Activated naive CD4-positive, alpha-beta T cell treated with anti-CD3 and anti-CD28 coated beads, Interleukin-2, amount 50 U/mL, for 24 hours (primary cell): ENCODE measurements at regions not wholly inside any gene's neighbourhood (a gene's known extent, or its start where the extent isn't known, plus 50 kb on each side); places are given as distances from the start of the nearest gene placed in this dataset.

ENCODE experiments used
- H3K27ac Mint-ChIP-seq: one replicate; pipeline ENCODE4 v1.8.0; 2021; ENCODE audit warnings: mild to moderate bottlenecking, mixed read lengths
- H3K27me3 Mint-ChIP-seq: one replicate; pipeline ENCODE4 v1.8.0; 2021; ENCODE audit warnings: mixed read lengths
- H3K36me3 Mint-ChIP-seq: one replicate; pipeline ENCODE4 v1.8.0; 2021; ENCODE audit warnings: mixed read lengths
- H3K4me1 Mint-ChIP-seq: one replicate; pipeline ENCODE4 v1.8.0; 2021; ENCODE audit warnings: mixed read lengths
- H3K4me3 Mint-ChIP-seq: one replicate; pipeline ENCODE4 v1.8.0; 2021; ENCODE audit warnings: mild to moderate bottlenecking, mixed read lengths
- H3K9me3 Mint-ChIP-seq: one replicate; pipeline ENCODE4 v1.8.0; 2021; ENCODE audit warnings: mixed read lengths

DNA sequence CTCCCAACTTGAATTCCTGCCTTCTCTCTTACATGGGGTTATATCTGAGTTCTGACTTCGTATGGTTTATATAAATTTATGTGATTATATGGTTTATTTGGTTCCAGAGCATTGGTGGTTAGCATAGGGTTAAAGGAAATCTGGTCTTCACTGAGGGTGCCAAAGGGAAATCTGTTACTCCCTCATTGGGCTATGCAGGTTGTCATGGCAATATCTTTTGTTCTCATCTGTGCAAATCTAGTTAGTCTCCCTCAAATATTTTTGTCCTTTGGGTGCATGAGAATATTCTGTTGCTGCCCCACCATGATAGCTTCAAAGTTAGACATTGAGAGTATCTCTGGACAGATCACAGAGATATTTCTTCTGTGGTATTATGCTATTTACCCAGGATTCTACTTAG is 71.8 kb upstream of the OTUD4 start:
- H3K9me3 Mint-ChIP-seq = no peaks in the 10 kb centered on the region
- no peaks in the 10 kb centered on the region for H3K36me3 Mint-ChIP-seq
- no peak overlapping the region for H3K4me3 Mint-ChIP-seq
- no peaks in the 10 kb centered on the region for H3K4me1 Mint-ChIP-seq
- H3K27me3 Mint-ChIP-seq = peaks cover 7% of the 10 kb centered on the region
- H3K27ac Mint-ChIP-seq = no peak overlapping the region

GRCh38 chr4:145251391-145251790 is 71.0 kb upstream of the OTUD4 start:
- H3K4me3 Mint-ChIP-seq = no peak overlapping the region
- no peaks in the 10 kb centered on the region for H3K9me3 Mint-ChIP-seq
- no peak overlapping the region for H3K27ac Mint-ChIP-seq
- H3K27me3 Mint-ChIP-seq = peaks cover 7% of the 10 kb centered on the region
- no peaks in the 10 kb centered on the region for H3K4me1 Mint-ChIP-seq
- H3K36me3 Mint-ChIP-seq = no peaks in the 10 kb centered on the region

GRCh38 chr4:145248971-145249370 is 68.6 kb upstream of the OTUD4 start:
- Mint-ChIP-seq H3K27ac (no peak overlapping the region), H3K36me3 (no peaks in the 10 kb centered on the region), H3K4me3 (no peak overlapping the region), H3K4me1 (no peaks in the 10 kb centered on the region), H3K27me3 (peaks cover 12% of the 10 kb centered on the region), H3K9me3 (no peaks in the 10 kb centered on the region)

DNA sequence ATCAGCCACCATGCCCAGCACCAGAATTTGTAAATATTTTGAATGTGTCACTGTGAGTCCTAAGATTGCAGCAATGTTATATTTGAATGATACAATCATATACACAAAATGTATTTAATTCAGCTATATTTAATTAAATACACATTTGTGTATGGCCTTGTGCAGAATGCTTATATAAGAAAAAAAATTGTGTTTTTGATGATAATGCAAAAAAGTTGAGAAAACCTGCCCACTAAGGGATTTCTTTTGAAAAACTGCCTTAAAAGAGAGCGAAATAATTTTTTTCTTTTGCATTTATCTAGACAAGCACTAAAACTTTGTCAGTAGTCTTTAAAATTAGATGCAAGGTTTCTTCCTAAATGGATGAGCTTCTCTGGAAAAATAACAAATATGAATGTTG is 68.1 kb upstream of the OTUD4 start:
- H3K27ac Mint-ChIP-seq = no peak overlapping the region
- peaks cover 12% of the 10 kb centered on the region for H3K27me3 Mint-ChIP-seq
- H3K36me3 Mint-ChIP-seq = no peaks in the 10 kb centered on the region
- H3K4me1 Mint-ChIP-seq = no peaks in the 10 kb centered on the region
- H3K4me3 Mint-ChIP-seq = no peak overlapping the region
- no peaks in the 10 kb centered on the region for H3K9me3 Mint-ChIP-seq

DNA sequence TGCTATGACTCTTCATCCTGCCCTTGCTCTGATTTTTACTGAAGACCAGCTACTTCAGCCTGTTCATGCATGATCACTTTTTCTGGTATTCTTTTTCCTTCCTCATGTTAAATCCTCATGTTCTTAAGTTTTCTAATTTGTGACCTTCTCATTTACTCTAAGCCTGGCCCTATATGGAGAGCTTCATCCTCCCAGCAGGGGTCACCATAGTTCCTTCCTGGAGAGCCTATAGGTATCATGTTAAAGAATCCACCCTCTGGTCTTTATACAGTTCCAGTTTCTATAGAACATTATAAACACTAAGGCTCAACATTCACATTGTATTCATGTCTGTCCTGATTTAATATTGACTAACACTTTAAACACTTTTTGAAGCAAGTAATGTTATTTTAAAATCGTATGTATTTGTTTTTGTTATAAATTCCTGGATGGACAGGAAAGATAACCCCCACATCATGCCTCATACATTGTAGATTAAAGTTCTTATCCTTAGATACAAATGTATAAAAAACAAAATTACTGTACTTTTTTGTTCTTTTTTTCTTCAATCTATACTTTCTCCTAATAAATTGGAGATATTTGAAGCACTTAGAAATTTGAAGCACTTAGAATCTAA is 53.8 kb upstream of the OTUD4 start:
- H3K4me1 Mint-ChIP-seq = no peaks in the 10 kb centered on the region
- peaks cover 2% of the 10 kb centered on the region for H3K27me3 Mint-ChIP-seq
- no peak overlapping the region for H3K4me3 Mint-ChIP-seq
- no peak overlapping the region for H3K27ac Mint-ChIP-seq
- no peaks in the 10 kb centered on the region for H3K9me3 Mint-ChIP-seq
- no peaks in the 10 kb centered on the region for H3K36me3 Mint-ChIP-seq

- Mint-ChIP-seq H3K4me1 (no peaks in the 10 kb centered on the region), H3K27me3 (peaks cover 2% of the 10 kb centered on the region), H3K9me3 (no peaks in the 10 kb centered on the region), H3K4me3 (no peak overlapping the region), H3K27ac (no peak overlapping the region), H3K36me3 (no peaks in the 10 kb centered on the region)
These were observed 51.7 kb upstream of the OTUD4 start for GRCh38 chr4:145231906-145232700.

GRCh38 chr4:145230726-145231125 is 50.3 kb upstream of the OTUD4 start:
- H3K27ac Mint-ChIP-seq = no peak overlapping the region
- H3K36me3 Mint-ChIP-seq = no peaks in the 10 kb centered on the region
- no peak overlapping the region for H3K4me3 Mint-ChIP-seq
- no peaks in the 10 kb centered on the region for H3K4me1 Mint-ChIP-seq
- H3K27me3 Mint-ChIP-seq = peaks cover 2% of the 10 kb centered on the region
- no peaks in the 10 kb centered on the region for H3K9me3 Mint-ChIP-seq
